D721Med (cell line): ENCODE measurements at regions not wholly inside any gene's neighbourhood (a gene's known extent, or its start where the extent isn't known, plus 50 kb on each side); places are given as distances from the start of the nearest gene placed in this dataset.

Experiments used
- DNase-seq: peaks from one replicate; pipeline ENCODE4 v3.0.0; 2011; ENCODE audit warnings: low spot score; ENCODE audit not compliant: insufficient read length
- FAIRE-seq: peaks from 2 replicates; lab custom pipeline; 2011; peaks lifted over from hg19 to GRCh38; lab: Jason Lieb, UNC
- TF ChIP-seq, protein P1 (sequence below): IDR thresholded peaks from 2 replicates; pipeline ENCODE4 v1.5.1; 2012; ENCODE audit warnings: mild to moderate bottlenecking, control low read depth; ENCODE audit not compliant: insufficient read depth; ENCODE audit errors: missing control alignments

DNA sequence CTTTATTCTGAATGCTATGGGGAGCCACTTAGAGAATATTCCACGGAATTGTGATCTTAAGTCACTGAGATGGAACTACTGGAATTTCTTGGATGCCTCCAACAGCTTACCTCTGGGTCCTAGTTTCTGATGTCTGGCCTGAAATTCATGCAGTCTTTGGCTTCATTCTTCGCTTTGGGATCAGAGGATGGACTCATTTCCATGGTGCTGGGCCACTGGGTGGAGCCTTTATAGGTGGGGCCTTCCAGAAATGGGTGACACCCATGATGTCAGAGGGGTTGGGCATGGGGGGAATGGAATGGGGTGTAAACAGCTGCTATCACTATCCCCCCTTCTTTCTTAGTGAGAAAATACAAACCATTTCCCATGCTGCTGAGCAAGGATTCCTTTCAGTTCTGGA lies 73.7 kb upstream of the FGGY start:
- FAIRE-seq (no peak), DNase-seq (no peak)
- TF ChIP-seq, protein P1, sequence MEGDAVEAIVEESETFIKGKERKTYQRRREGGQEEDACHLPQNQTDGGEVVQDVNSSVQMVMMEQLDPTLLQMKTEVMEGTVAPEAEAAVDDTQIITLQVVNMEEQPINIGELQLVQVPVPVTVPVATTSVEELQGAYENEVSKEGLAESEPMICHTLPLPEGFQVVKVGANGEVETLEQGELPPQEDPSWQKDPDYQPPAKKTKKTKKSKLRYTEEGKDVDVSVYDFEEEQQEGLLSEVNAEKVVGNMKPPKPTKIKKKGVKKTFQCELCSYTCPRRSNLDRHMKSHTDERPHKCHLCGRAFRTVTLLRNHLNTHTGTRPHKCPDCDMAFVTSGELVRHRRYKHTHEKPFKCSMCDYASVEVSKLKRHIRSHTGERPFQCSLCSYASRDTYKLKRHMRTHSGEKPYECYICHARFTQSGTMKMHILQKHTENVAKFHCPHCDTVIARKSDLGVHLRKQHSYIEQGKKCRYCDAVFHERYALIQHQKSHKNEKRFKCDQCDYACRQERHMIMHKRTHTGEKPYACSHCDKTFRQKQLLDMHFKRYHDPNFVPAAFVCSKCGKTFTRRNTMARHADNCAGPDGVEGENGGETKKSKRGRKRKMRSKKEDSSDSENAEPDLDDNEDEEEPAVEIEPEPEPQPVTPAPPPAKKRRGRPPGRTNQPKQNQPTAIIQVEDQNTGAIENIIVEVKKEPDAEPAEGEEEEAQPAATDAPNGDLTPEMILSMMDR: no peak

DNA sequence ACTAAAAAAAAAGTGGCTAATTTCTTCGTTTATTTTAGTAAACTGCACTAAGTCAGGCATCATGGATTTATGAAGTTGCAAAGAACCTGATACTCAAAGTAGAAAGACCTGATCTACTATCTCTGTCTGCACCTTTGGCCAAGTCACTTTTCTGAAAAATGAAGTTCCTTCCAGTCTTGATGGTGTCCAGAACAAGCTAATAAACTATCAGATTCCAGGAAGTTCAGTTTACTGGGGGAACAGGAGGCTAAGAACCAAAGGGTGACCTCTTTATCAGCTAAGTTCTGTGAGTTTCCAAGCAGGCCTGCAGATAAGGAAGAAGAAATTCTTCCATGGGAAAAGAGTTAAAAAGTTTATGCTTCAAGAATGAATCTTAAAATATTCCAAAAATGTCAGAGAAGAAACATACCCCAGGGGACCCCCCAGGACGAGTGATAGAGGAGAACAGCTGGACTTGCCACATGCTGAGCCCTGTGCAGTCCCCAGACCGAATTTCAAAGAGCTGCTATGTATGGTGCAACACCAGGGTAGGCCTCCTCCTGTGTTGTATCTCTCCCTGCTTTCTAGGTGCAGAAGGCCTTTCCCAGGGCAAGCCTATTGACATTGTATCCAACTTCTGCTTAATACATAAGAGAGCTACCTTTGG lies 72.8 kb upstream of the FGGY start:
- DNase-seq (no peak), FAIRE-seq (no peak)
- TF ChIP-seq, protein P1: no peak

DNA sequence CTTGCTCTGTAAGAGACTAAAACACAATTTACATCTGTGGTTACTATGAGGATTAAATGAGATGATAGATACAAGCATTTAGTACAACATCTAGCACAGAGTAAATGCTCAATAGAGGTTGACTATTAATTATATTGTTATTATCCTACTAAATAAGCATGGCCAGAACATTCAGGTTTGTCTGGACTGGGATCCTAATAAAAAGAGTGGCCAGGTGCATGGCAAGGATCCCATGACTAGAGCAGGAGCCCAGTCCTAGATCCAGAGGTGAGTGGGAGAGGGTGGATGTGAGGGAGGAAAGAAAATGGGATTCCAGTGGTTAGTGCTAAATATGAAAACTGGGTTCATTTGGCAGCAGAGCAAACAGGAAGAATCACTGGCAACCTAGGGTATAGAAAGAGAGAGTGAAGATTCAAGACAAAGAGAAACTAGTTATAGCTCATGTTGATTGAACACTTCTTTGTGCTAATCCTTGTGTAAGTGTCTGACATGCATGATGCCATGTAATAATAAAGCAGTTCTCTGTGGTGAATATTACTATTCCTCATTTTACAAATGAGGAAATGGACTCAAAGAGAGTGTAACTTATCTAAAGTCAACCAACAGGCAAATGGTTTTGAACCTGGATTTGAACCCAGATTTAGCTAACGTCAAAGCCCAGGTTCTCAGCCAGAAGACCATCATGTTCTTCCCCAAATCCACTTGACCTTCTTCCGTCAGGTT lies 71.1 kb upstream of the FGGY start:
- FAIRE-seq: no peak
- TF ChIP-seq, protein P1: no peak
- no peak for DNase-seq

DNA sequence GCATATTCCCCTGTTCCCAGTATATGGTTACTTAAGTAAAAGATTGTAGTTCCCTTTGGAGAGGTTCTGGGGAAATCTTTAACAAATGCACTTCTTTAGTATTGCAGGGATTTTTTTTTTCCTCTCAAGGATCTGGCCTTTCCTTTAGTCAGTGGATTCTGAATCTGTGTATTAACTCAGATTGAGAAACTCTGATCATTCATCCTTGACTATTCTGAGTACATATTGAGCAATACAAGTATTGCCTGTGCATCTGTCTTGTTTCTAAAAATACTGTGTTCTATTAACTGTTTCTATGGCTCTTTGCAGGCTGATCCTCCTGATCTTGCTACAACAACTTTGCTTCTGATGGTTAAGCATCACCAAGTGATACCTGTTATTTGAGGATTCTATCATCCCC lies 67.8 kb upstream of the FGGY start:
- TF ChIP-seq, protein P1: no peak
- FAIRE-seq: no peak
- no peak for DNase-seq

- DNase-seq (no peak), FAIRE-seq (no peak)
- TF ChIP-seq, protein P1: no peak
These were observed 66.3 kb upstream of the FGGY start for GRCh38 chr1:59230622-59231021.

- FAIRE-seq: no peak
- TF ChIP-seq, protein P1: no peak
- DNase-seq: no peak
These were observed 64.7 kb upstream of the FGGY start for GRCh38 chr1:59232216-59232615.

DNA sequence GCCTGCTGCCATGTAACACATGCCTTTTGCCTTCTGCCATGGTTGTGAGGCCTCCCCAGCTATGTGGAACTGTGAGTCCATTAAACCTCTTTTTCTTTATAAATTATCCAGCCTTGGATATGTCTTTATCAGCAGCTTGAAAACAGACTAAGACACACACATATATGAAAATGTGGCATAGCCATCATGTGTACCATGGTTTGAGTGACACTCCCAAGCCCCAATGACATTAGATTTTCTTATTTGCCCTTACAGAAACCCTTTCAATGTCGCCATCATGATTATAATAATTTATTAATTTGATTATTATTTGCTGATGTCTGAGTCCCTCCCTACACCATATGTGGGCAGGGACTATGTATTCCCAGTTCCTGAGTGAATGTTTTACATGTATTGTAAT lies 63.5 kb upstream of the FGGY start:
- DNase-seq (no peak), FAIRE-seq (no peak)
- TF ChIP-seq, protein P1: no peak
